Caco-2 (cell line): ENCODE measurements at regions not wholly inside any gene's neighbourhood (a gene's known extent, or its start where the extent isn't known, plus 50 kb on each side); places are given as distances from the start of the nearest gene placed in this dataset.

Experiments used
- BruUV-seq: library from RNA; stranded (reverse); fragments of 400-500 nt; replicated peaks from 2 replicates; lab custom pipeline; 2021; lab: Mats Ljungman, UMichigan
- CTCF ChIA-PET: fragments of 300-600 bp; sonication (Branson Sonifier 250); formaldehyde crosslinking; loops from one replicate; lab custom pipeline; 2022; ENCODE audit warnings: antibody characterized with exemption; lab: Charles Lee
- POLR2A ChIA-PET: fragments of 300-600 bp; sonication (Branson Sonifier 250); formaldehyde crosslinking; loops from one replicate; lab custom pipeline; 2022; ENCODE audit warnings: antibody characterized with exemption; lab: Charles Lee
- DNase-seq, 2 experiments: peaks; one replicate each; pipeline versions ENCODE4 v3.0.0 to v3.0.0-alpha.2; 2020 to 2022
- H3K27me3 ChIP-seq: replicated peaks from 2 replicates; pipeline ENCODE4 v1.6.0; 2011; ENCODE audit warnings: low read length; ENCODE audit not compliant: control insufficient read depth, insufficient read depth
- H3K36me3 ChIP-seq: 2 replicates; pipeline ENCODE4 v1.5.1; 2011; ENCODE audit warnings: low read length; ENCODE audit not compliant: control insufficient read depth, insufficient read depth
- H3K4me1 ChIP-seq: fragments of 250-450 bp; sonication (Bioruptor Pico); 2 replicates; pipeline ENCODE4 v1.5.1; 2020; ENCODE audit warnings: mild to moderate bottlenecking
- H3K4me3 ChIP-seq: 2 replicates; pipeline ENCODE4 v1.5.1; 2011; ENCODE audit warnings: low read depth, mild to moderate bottlenecking, control low read depth, low read length
- H3K9me3 ChIP-seq: fragments of 250-450 bp; sonication (Bioruptor Pico); 2 replicates; pipeline ENCODE4 v1.5.1; 2020; ENCODE audit warnings: mild to moderate bottlenecking, moderate library complexity
- H3K27ac Mint-ChIP-seq: one replicate; pipeline ENCODE4 v1.8.0; 2022; ENCODE audit warnings: mixed read lengths; ENCODE audit not compliant: unreplicated experiment
- H3K27me3 Mint-ChIP-seq: one replicate; pipeline ENCODE4 v1.8.0; 2022; ENCODE audit warnings: mixed read lengths; ENCODE audit not compliant: insufficient read depth, unreplicated experiment
- H3K36me3 Mint-ChIP-seq: one replicate; pipeline ENCODE4 v1.8.0; 2022; ENCODE audit warnings: mild to moderate bottlenecking, mixed read lengths; ENCODE audit not compliant: insufficient read depth, unreplicated experiment
- H3K4me1 Mint-ChIP-seq: one replicate; pipeline ENCODE4 v1.8.0; 2022; ENCODE audit warnings: low read depth, mixed read lengths; ENCODE audit not compliant: unreplicated experiment
- H3K4me3 Mint-ChIP-seq: one replicate; pipeline ENCODE4 v1.8.0; 2022; ENCODE audit warnings: mild to moderate bottlenecking, moderate library complexity, mixed read lengths; ENCODE audit not compliant: unreplicated experiment
- H3K9me3 Mint-ChIP-seq: one replicate; pipeline ENCODE4 v1.8.0; 2022; ENCODE audit warnings: mixed read lengths; ENCODE audit not compliant: unreplicated experiment
- intact Hi-C: fragments of 100-400 bp; cut with micrococcal nuclease; formaldehyde crosslinking; loops from one replicate; pipeline ENCODE4 v1.10.0; 2022; ENCODE audit not compliant: unreplicated experiment
- TF ChIP-seq, protein P1 (sequence below), 2 experiments: fragments of 200-600 bp in 1 of 2; IDR thresholded peaks; 1 replicate in 1 of 2; 2 replicates in 1 of 2; pipeline versions ENCODE4 v1.5.1 to v1.8.0; 2011 to 2022; ENCODE audit warnings: antibody characterized with exemption in 1 of 2, control low read depth in 1 of 2, inconsistent platforms in 1 of 2, low read depth in 1 of 2, low read length in 1 of 2, mild to moderate bottlenecking in 1 of 2, moderate library complexity in 1 of 2; ENCODE audit not compliant: insufficient read depth in 1 of 2, severe bottlenecking in 1 of 2, unreplicated experiment in 1 of 2

DNA sequence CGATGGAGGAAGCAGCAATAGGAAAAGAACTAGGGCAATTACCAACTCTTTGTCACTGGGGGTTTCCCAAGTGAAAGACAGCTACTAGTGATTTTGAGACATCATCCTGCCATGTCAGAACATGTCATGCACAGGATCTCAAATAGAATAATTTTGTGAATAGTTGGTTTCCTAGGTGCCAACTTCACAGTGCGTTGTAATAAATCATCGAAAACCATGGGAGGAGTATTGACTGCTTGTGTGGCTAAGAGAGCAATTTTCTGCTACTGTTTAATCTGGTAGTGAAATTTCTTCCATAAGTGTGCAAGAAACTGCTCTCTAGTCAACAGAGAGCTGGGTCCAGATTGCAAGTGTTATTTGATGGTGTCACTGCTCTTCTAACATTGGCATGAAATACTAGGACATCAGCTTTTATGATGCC, 168.6 kb downstream of the NNT start:
- H3K4me1 ChIP-seq, result peaks cover 15% of the 10 kb centered on the region
- no peak overlapping the region for H3K4me3 ChIP-seq
- Mint-ChIP-seq H3K27ac (no peak overlapping the region), H3K36me3 (no peaks in the 10 kb centered on the region), H3K4me3 (no peak overlapping the region), H3K9me3 (peaks cover 24% of the 10 kb centered on the region), H3K4me1 (peaks cover 12% of the 10 kb centered on the region), H3K27me3 (no peaks in the 10 kb centered on the region)
- intact Hi-C loops, result no loop called here
- ChIA-PET CTCF (no interaction called here), POLR2A (no interaction called here)
- no peaks in the 10 kb centered on the region for H3K27me3 ChIP-seq
- no peak for DNase-seq
- TF ChIP-seq, protein P1, sequence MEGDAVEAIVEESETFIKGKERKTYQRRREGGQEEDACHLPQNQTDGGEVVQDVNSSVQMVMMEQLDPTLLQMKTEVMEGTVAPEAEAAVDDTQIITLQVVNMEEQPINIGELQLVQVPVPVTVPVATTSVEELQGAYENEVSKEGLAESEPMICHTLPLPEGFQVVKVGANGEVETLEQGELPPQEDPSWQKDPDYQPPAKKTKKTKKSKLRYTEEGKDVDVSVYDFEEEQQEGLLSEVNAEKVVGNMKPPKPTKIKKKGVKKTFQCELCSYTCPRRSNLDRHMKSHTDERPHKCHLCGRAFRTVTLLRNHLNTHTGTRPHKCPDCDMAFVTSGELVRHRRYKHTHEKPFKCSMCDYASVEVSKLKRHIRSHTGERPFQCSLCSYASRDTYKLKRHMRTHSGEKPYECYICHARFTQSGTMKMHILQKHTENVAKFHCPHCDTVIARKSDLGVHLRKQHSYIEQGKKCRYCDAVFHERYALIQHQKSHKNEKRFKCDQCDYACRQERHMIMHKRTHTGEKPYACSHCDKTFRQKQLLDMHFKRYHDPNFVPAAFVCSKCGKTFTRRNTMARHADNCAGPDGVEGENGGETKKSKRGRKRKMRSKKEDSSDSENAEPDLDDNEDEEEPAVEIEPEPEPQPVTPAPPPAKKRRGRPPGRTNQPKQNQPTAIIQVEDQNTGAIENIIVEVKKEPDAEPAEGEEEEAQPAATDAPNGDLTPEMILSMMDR (IDR thresholded peaks at IDR 0.05; ENCODE audit: insufficient read depth in 1 of 2, low read depth in 1 of 2, low read length in 1 of 2, severe bottlenecking in 1 of 2, unreplicated experiment in 1 of 2), result no peak
- BruUV-seq, result no TSS peak
- no peaks in the 10 kb centered on the region for H3K36me3 ChIP-seq
- no peaks in the 10 kb centered on the region for H3K9me3 ChIP-seq

DNA sequence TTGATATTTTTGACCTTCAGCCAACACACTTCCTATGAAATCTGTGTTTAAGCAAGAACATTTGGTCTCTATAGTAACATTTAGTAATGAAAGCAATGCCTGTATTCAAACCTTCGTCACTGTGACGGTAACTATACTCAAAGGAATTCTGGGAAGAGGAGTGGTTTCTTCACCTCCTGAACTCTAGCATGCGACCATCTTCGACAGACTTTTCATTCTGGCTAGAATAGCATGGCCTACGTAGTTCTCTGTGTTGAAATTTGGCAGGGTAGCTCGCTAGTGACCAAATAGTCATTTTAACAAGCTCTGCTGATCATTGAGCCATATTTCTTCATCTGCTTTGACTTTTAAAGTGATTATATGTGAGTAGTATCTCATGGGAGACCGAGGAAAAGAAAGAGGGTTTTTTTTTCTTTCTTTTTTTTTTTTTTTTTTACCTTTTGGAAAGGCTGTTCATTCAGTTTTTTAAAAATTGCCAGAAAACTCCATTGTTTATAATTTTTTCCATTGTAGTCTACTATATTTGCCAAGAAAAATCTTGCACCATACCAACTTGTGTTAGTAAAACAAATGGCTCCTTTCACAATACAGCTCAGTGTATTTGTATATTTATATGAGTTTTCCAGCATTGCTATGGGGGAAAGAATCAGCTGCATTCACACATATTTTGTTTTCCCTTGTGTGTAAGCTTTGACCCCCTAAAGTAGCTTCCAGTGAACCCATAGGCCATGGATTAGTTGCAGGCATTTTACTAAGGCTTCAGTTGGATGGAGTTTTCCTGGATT, 166.8 kb downstream of the NNT start:
- POLR2A ChIA-PET, result no interaction called here
- no TSS peak for BruUV-seq
- Mint-ChIP-seq H3K9me3 (peaks cover 24% of the 10 kb centered on the region), H3K27me3 (no peaks in the 10 kb centered on the region), H3K4me3 (no peak overlapping the region), H3K27ac (no peak overlapping the region), H3K36me3 (no peaks in the 10 kb centered on the region), H3K4me1 (peaks cover 12% of the 10 kb centered on the region)
- Histone ChIP-seq H3K4me3 (no peak overlapping the region), H3K4me1 (peaks cover 15% of the 10 kb centered on the region), H3K9me3 (no peaks in the 10 kb centered on the region), H3K36me3 (no peaks in the 10 kb centered on the region), H3K27me3 (no peaks in the 10 kb centered on the region)
- intact Hi-C loops, result no loop called here
- TF ChIP-seq, protein P1 (IDR thresholded peaks at IDR 0.05; ENCODE audit: insufficient read depth in 1 of 2, low read depth in 1 of 2, low read length in 1 of 2, severe bottlenecking in 1 of 2, unreplicated experiment in 1 of 2), result no peak
- CTCF ChIA-PET, result no interaction called here
- no peak for DNase-seq
